GM12878 (cell line): ENCODE measurements at regions not wholly inside any gene's neighbourhood (a gene's known extent, or its start where the extent isn't known, plus 50 kb on each side); places are given as distances from the start of the nearest gene placed in this dataset.

Source experiments
- ATAC-seq: fragments of 200-7000 bp; cut with Tn5 transposase; 3 replicates; pipeline ENCODE4 v1.9.1; 2020; ENCODE audit warnings: mild to moderate bottlenecking, moderate library complexity
- BruUV-seq: library from RNA; stranded (reverse); fragments of 400-500 nt; replicated peaks from 2 replicates; lab custom pipeline; 2021; lab: Mats Ljungman, UMichigan
- CTCF ChIA-PET: fragments of 300-600 bp; sonication (Branson Sonifier 250); formaldehyde crosslinking; extraction: SDS; loops from one replicate; lab custom pipeline; 2021; ENCODE audit warnings: inconsistent platforms; lab: Yijun Ruan, JAX
- POLR2A ChIA-PET: fragments of 350-600 bp; formaldehyde crosslinking; extraction: SDS; loops from one replicate; lab custom pipeline; 2021; ENCODE audit warnings: inconsistent platforms; lab: Charles Lee
- RAD21 ChIA-PET: fragments of 300-600 bp; sonication (Branson Sonifier 250); formaldehyde crosslinking; loops from one replicate; lab custom pipeline; 2023; ENCODE audit warnings: antibody characterized with exemption; ENCODE audit not compliant: unreplicated experiment; lab: Charles Lee
- SMC1A ChIA-PET: fragments of 300-600 bp; sonication (Branson Sonifier 250); formaldehyde crosslinking; loops from one replicate; lab custom pipeline; 2023; ENCODE audit not compliant: unreplicated experiment, uncharacterized antibody; lab: Charles Lee
- DNase-seq: peaks from one replicate; pipeline ENCODE4 v3.0.0-alpha.2; 2011; ENCODE audit warnings: low read depth, low spot score
- FAIRE-seq: peaks from 3 replicates; lab custom pipeline; 2011; peaks lifted over from hg19 to GRCh38; lab: Jason Lieb, UNC
- H2AFZ ChIP-seq: 2 replicates; pipeline ENCODE4 v1.6.0; 2011; ENCODE audit warnings: low read depth, low read length, control low read depth; ENCODE audit not compliant: control insufficient read depth
- H3K27ac ChIP-seq: 2 replicates; pipeline ENCODE4 v1.5.1; 2011; ENCODE audit warnings: control low read depth; ENCODE audit not compliant: control insufficient read depth, insufficient read depth
- H3K27me3 ChIP-seq, 2 experiments: replicated peaks in 1 of 2; 2 replicates each; pipeline versions ENCODE4 v1.6.0 to v1.6.1; 2011; ENCODE audit warnings: low read length in 1 of 2; ENCODE audit not compliant: control insufficient read depth in 2 of 2, insufficient read depth in 2 of 2
- H3K36me3 ChIP-seq, 2 experiments: 2 replicates each; pipeline ENCODE4 v1.5.1; 2011; ENCODE audit warnings: low read length in 1 of 2; ENCODE audit not compliant: control insufficient read depth in 2 of 2, insufficient read depth in 2 of 2
- H3K4me1 ChIP-seq: 2 replicates; pipeline ENCODE4 v1.6.1; 2011; ENCODE audit warnings: mild to moderate bottlenecking, low read length, moderate library complexity, mixed read lengths; ENCODE audit not compliant: control insufficient read depth, insufficient read depth
- H3K4me2 ChIP-seq: 2 replicates; pipeline ENCODE4 v1.6.0; 2011; ENCODE audit warnings: control low read depth; ENCODE audit not compliant: control insufficient read depth, insufficient read depth
- H3K4me3 ChIP-seq: fragments of 200-600 bp; sonication (generic); 2 replicates; pipeline ENCODE4 v1.5.1; 2016
- H3K79me2 ChIP-seq: 2 replicates; pipeline ENCODE4 v1.6.0; 2011; ENCODE audit warnings: low read length; ENCODE audit not compliant: control insufficient read depth, insufficient read depth
- H3K9ac ChIP-seq: 2 replicates; pipeline ENCODE4 v1.8.0; 2011; ENCODE audit warnings: low read length, control low read depth, mixed read lengths; ENCODE audit not compliant: control insufficient read depth, insufficient read depth
- H3K9me3 ChIP-seq: replicated peaks from 3 replicates; pipeline ENCODE4 v1.5.1; 2011; ENCODE audit warnings: mild to moderate bottlenecking, low read length; ENCODE audit not compliant: control insufficient read depth, insufficient read depth
- H4K20me1 ChIP-seq: 2 replicates; pipeline ENCODE4 v1.6.0; 2011; ENCODE audit not compliant: control insufficient read depth, insufficient read depth
- BRCA1 ChIP-seq: IDR thresholded peaks from 2 replicates; pipeline ENCODE4 v1.6.1; 2011; ENCODE audit warnings: low read depth, low read length, improper control_type of control experiment
- CBFB ChIP-seq: IDR thresholded peaks from 2 replicates; pipeline ENCODE4 v1.6.1; 2016; ENCODE audit warnings: antibody characterized with exemption, low read depth
- HCFC1 ChIP-seq: fragments of 150-350 bp; IDR thresholded peaks from 2 replicates; pipeline ENCODE4 v1.6.1; 2014; ENCODE audit warnings: low read length
- HSF1 ChIP-seq: fragments of 150-350 bp; IDR thresholded peaks from 2 replicates; pipeline ENCODE4 v1.6.1; 2014; ENCODE audit warnings: mild to moderate bottlenecking, low read depth, low read length
- KLF5 ChIP-seq: fragments of 450-650 bp; IDR thresholded peaks from 2 replicates; pipeline ENCODE4 v1.6.1; 2014; ENCODE audit warnings: mild to moderate bottlenecking; ENCODE audit not compliant: partially characterized antibody
- NFXL1 ChIP-seq: fragments of 450-650 bp; IDR thresholded peaks from 2 replicates; pipeline ENCODE4 v1.6.1; 2017; ENCODE audit warnings: antibody characterized with exemption, mild to moderate bottlenecking, borderline replicate concordance
- POLR2A ChIP-seq: IDR thresholded peaks from 2 replicates; pipeline ENCODE4 v1.6.1; 2011; ENCODE audit warnings: low read depth, mild to moderate bottlenecking, low read length
- RELA ChIP-seq: fragments of 450-650 bp; IDR thresholded peaks from 2 replicates; pipeline ENCODE4 v1.8.0; 2014; ENCODE audit warnings: borderline replicate concordance; ENCODE audit not compliant: partially characterized antibody
- RELB ChIP-seq: fragments of 450-650 bp; IDR thresholded peaks from 2 replicates; pipeline ENCODE4 v1.6.1; 2017; ENCODE audit warnings: low read depth, mild to moderate bottlenecking, moderate library complexity
- ZNF217 ChIP-seq: fragments of 450-650 bp; IDR thresholded peaks from 2 replicates; pipeline ENCODE4 v1.6.1; 2017; ENCODE audit warnings: antibody characterized with exemption, mild to moderate bottlenecking
- WGBS: methylation state at CpG from one replicate; pipeline ENCODE4 v1.1.6; 2016; ENCODE audit warnings: low lambda C conversion rate; ENCODE audit not compliant: insufficient replicate concordance, insufficient coverage; ENCODE audit errors: missing lambda C conversion rate; 5-methylcytosine and 5-hydroxymethylcytosine counted together
- in situ Hi-C: fragments of 300-500 bp; cut with MboI; formaldehyde crosslinking; loops from 9 replicates; pipeline ENCODE4 v1.14.3; 2018; ENCODE audit warnings: mixed read lengths
- intact Hi-C: fragments of 100-400 bp; cut with micrococcal nuclease; formaldehyde crosslinking; loops from one replicate; pipeline ENCODE4 v1.14.2; 2022; ENCODE audit not compliant: unreplicated experiment

DNA sequence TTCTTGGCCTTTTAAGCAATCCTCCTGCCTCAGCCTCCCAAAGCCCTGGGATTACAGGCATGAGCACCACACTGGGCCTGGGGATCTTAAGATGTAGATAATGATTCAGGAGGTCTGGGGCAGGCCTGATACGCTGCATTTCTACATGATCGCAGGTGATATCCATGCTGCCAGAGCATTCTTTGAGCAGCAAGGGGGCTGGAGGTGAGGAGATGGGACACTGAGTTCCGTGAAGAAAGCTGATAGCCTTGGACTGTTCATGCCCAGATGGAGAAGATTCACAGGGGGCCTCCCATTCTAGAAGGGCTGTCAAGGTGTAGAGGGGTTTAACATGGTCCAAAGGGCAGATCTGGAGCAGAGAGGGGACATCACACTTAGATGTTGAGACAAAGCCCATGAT lies 480.3 kb downstream of the RPS24 start:
- Histone ChIP-seq H2AFZ (no peak overlapping the region), H3K4me3 (no peak overlapping the region), H3K9ac (no peak overlapping the region), H4K20me1 (no peaks in the 10 kb centered on the region), H3K36me3 (no peaks in the 10 kb centered on the region), H3K4me1 (no peaks in the 10 kb centered on the region), H3K4me2 (no peak overlapping the region), H3K9me3 (no peaks in the 10 kb centered on the region), H3K79me2 (no peaks in the 10 kb centered on the region), H3K27ac (no peak overlapping the region), H3K27me3 (no peaks in the 10 kb centered on the region; a peak in 2 of 4 replicates)
- no TSS peak for BruUV-seq
- POLR2A ChIA-PET, result no interaction called here
- SMC1A ChIA-PET, result no interaction called here
- CTCF ChIA-PET, result no interaction called here
- WGBS, result 10% methylated on average over 3 of the region's 3 CpGs
- no peak for FAIRE-seq
- RAD21 ChIA-PET, result interaction anchor here (0.8 kb wide), 1 partner anchor 144 kb away, joined by 3 read pairs; no protein-coding TSS in a partner anchor
- ATAC-seq, result no peak
- in situ Hi-C loops, result no loop called here
- TF ChIP-seq BRCA1 (no peak), RELA (no peak), KLF5 (no peak), CBFB (no peak), NFXL1 (no peak), HCFC1 (no peak), RELB (no peak), ZNF217 (no peak), POLR2A (no peak), HSF1 (no peak)
- TF ChIP-seq, all 136 proteins: peak for 0
- intact Hi-C loops, result no loop called here
- DNase-seq, result no peak
